ENCODE measurements at regions not wholly inside any gene's neighbourhood (a gene's known extent, or its start where the extent isn't known, plus 50 kb on each side); places are given as distances from the start of the nearest gene placed in this dataset.

DNA sequence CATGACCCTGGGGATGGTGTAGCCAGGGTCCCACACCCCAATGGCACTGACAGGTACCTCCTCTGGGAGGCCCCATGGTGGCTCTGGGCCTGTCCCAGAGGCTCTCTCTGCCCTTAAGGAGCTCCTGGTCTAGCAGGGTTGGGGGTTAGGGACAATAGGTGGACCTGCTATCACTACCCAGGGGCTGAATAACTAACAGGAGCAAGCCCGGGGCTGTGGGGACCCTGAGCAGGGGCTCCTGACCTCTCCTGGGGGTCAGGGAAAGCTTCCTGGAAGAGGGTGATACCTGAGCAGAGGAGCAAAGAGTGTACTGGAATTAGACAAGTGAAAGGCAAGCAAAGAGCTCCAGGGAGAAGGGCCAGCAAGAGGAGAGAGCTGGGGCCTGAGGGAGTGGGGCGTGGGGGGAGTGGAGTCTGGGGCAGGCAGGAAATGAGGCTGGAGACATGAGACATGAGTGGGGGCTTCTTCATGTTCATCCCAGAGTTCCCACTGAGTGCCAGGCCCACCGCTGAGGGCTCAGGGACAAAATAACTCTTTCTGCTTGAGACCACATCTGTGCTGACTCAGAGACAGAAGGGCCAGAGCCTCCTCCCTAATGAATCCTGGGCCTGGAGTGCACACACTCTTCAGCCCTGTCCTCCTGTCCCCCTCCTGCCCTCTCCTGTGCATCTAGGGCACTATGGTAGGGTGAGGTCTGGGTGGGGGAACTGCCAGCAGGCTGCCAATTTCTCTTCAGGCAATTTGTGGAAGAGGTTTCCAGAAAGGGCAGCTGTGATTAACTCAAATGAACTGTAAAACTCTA is 517.6 kb downstream of the PTPRU start:
- no peak overlapping the region for H3K4me3 ChIP-seq (ENCODE audit: low read depth, low read length)
- TF ChIP-seq, protein P1, sequence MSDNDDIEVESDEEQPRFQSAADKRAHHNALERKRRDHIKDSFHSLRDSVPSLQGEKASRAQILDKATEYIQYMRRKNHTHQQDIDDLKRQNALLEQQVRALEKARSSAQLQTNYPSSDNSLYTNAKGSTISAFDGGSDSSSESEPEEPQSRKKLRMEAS (IDR thresholded peaks at IDR 0.05; ENCODE audit: low read depth, low read length) = no peak
- TF ChIP-seq MYC (IDR thresholded peaks at IDR 0.05; ENCODE audit: low read depth, low read length) (no peak), POLR2A (IDR thresholded peaks at IDR 0.05; ENCODE audit: extremely low read depth, insufficient read length) (no peak)
- TF ChIP-seq, protein P2, sequence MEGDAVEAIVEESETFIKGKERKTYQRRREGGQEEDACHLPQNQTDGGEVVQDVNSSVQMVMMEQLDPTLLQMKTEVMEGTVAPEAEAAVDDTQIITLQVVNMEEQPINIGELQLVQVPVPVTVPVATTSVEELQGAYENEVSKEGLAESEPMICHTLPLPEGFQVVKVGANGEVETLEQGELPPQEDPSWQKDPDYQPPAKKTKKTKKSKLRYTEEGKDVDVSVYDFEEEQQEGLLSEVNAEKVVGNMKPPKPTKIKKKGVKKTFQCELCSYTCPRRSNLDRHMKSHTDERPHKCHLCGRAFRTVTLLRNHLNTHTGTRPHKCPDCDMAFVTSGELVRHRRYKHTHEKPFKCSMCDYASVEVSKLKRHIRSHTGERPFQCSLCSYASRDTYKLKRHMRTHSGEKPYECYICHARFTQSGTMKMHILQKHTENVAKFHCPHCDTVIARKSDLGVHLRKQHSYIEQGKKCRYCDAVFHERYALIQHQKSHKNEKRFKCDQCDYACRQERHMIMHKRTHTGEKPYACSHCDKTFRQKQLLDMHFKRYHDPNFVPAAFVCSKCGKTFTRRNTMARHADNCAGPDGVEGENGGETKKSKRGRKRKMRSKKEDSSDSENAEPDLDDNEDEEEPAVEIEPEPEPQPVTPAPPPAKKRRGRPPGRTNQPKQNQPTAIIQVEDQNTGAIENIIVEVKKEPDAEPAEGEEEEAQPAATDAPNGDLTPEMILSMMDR (IDR thresholded peaks at IDR 0.05; ENCODE audit: low read depth, low read length) = no peak
- DNase-seq (ENCODE audit: low read depth) = no peak

DNA sequence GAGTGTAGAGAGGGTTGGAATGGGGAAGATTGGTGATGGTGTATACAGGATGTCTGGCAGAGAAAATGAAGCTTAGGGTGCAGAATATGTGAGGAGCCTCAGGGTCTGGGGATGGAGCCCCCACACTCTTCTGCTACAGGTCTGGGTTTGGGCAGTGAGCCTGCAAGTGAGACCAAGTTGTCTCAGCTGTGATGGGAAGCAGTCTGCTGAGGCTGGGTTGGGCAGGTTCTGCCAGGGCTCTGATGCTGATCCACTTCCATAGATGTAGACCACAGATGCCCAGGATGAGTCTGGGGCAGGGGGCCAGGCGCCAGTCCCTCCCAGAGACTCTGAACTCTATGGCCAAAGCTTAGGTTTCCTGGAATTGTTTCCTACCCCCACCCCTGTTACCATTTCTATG is 516.9 kb downstream of the PTPRU start:
- TF ChIP-seq MYC (IDR thresholded peaks at IDR 0.05; ENCODE audit: low read depth, low read length) (no peak), POLR2A (IDR thresholded peaks at IDR 0.05; ENCODE audit: extremely low read depth, insufficient read length) (no peak)
- TF ChIP-seq, protein P1 (IDR thresholded peaks at IDR 0.05; ENCODE audit: low read depth, low read length) = no peak
- TF ChIP-seq, protein P2 (IDR thresholded peaks at IDR 0.05; ENCODE audit: low read depth, low read length) = no peak
- no peak overlapping the region for H3K4me3 ChIP-seq (ENCODE audit: low read depth, low read length)
- DNase-seq (ENCODE audit: low read depth) = no peak

DNA sequence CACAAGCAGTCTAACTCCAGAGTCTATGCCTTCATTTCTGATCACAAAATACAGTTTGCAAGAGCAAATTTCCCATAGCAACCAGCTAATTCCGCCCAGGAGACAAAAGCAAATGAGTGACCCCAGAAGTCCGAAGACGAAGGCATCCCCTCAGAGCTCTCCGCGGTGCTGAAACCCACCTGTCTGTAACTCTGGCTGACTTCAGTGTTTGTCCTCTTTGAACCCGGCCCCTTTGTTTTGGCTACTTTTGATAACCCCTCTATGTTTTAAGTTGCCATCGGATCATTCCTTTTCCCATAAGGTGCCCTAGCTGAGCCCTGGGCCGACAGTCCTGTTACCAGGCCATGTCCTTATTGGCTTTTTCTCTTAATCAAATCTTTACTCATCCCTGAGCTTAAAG is 515.8 kb downstream of the PTPRU start:
- DNase-seq (ENCODE audit: low read depth) = no peak
- no peak overlapping the region for H3K4me3 ChIP-seq (ENCODE audit: low read depth, low read length)
- TF ChIP-seq, protein P2 (IDR thresholded peaks at IDR 0.05; ENCODE audit: low read depth, low read length) = no peak
- TF ChIP-seq POLR2A (IDR thresholded peaks at IDR 0.05; ENCODE audit: extremely low read depth, insufficient read length) (no peak), MYC (IDR thresholded peaks at IDR 0.05; ENCODE audit: low read depth, low read length) (no peak)
- TF ChIP-seq, protein P1 (IDR thresholded peaks at IDR 0.05; ENCODE audit: low read depth, low read length) = no peak

DNA sequence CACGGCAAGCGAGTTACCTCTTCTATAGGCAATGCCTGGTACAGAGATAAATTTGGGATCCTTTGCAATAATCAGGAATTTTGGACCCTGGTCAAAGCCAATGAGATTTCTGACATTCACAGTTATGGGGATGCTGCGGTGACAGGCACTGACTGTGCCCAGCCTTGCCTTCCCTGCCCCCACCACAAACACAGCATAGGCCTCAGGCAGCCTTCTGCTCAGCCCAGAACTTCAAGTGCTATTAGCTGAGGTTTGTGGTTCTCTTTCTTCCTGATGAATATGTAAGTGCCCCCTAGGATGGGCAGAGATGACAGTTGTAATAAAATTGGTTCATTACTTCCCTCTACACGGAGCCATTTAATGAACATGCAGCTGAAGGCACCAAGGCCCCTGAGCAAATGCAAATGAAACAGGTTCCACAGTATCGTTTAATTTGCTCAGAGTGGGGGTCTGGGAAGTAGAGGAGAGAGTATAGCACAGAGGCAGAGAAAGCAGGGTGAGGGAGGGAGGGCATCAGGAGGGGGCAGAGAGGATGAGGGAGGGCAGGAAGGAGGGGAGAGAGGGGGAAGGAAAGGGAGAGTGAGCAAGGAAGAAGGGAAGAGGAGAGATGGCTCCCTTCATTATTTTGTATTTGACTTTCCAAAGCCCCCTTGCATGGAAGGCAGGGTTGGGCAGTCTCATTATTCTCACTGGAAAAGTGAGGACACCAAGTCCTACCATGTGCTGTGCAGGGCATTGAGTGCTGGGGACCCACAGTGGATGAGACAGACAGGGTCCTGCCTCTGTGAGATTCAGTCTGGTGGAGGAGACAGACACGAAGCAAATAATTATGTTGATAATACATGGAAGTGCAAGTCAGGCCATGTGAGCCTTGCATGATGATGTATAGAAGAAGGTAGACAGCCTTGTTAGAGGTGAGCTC is 513.0 kb downstream of the PTPRU start:
- TF ChIP-seq MYC (IDR thresholded peaks at IDR 0.05; ENCODE audit: low read depth, low read length) = no peak
- TF ChIP-seq, protein P2 (IDR thresholded peaks at IDR 0.05; ENCODE audit: low read depth, low read length) = no peak
- no peak for DNase-seq (ENCODE audit: low read depth)
- H3K4me3 ChIP-seq (ENCODE audit: low read depth, low read length) = no peak overlapping the region

DNA sequence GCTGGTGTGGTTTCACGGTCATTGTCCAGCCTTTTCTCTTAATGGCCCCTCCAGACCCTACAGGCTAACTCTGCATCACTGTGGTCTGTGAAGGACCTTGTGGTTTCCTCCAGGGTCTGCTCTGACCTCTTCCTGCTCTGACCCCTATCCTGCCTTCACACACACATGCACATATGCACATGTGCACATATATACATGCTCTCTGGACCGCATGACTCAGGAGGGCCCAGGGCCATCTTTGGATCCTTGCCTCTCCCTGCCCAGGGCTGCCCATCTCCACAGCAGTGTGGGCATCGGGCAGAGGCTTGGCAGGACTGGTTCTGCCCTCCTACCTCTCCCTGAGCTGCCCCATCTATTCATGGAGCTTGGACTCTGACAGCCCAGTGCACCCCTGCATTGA is 510.9 kb downstream of the PTPRU start:
- no peak for DNase-seq (ENCODE audit: low read depth)
- TF ChIP-seq MYC (IDR thresholded peaks at IDR 0.05; ENCODE audit: low read depth, low read length) = no peak
- TF ChIP-seq POLR2A (IDR thresholded peaks at IDR 0.05; ENCODE audit: extremely low read depth, insufficient read length) = no peak
- TF ChIP-seq, protein P2 (IDR thresholded peaks at IDR 0.05; ENCODE audit: low read depth, low read length) = no peak
- TF ChIP-seq, protein P1 (IDR thresholded peaks at IDR 0.05; ENCODE audit: low read depth, low read length) = no peak
- no peak overlapping the region for H3K4me3 ChIP-seq (ENCODE audit: low read depth, low read length)

All from NB4 (cell line).